Endothelial cell of umbilical vein (primary cell): ENCODE measurements at regions not wholly inside any gene's neighbourhood (a gene's known extent, or its start where the extent isn't known, plus 50 kb on each side); places are given as distances from the start of the nearest gene placed in this dataset.

ENCODE experiments used
- BruUV-seq: library from RNA; stranded (reverse); fragments of 400-500 nt; replicated peaks from 2 replicates; lab custom pipeline; 2021; lab: Mats Ljungman, UMichigan
- CTCF ChIA-PET: fragments of 300-600, 350-600 bp; sonication (Branson Sonifier 250); formaldehyde crosslinking; loops from one replicate; lab custom pipeline; 2021; ENCODE audit warnings: antibody characterized with exemption, inconsistent platforms; lab: Charles Lee
- POLR2A ChIA-PET: fragments of 300-600, 350-600 bp; sonication (Branson Sonifier 250); formaldehyde crosslinking; loops from one replicate; lab custom pipeline; 2021; ENCODE audit warnings: antibody characterized with exemption, inconsistent platforms; lab: Charles Lee
- DNase-seq: peaks from one replicate; pipeline ENCODE4 v3.0.0-alpha.2; 2011; ENCODE audit warnings: low read depth, low spot score
- FAIRE-seq: peaks from 2 replicates; lab custom pipeline; 2011; peaks lifted over from hg19 to GRCh38; lab: Jason Lieb, UNC
- H2AFZ ChIP-seq: 2 replicates; pipeline ENCODE4 v1.6.0; 2012; ENCODE audit warnings: low read depth, low read length, control low read depth, inconsistent platforms
- H3K27ac ChIP-seq: 2 replicates; pipeline ENCODE4 v1.5.1; 2011; ENCODE audit warnings: low read depth, mild to moderate bottlenecking, control low read depth, low read length, moderate library complexity; ENCODE audit not compliant: insufficient read depth
- H3K27me3 ChIP-seq, 2 experiments: 2 replicates each; pipeline versions ENCODE4 v1.6.0 to v1.6.1; 2011; ENCODE audit warnings: low read length in 2 of 2, mixed read lengths in 1 of 2; ENCODE audit not compliant: control insufficient read depth in 2 of 2, insufficient read depth in 2 of 2
- H3K36me3 ChIP-seq, 2 experiments: 2 replicates in 1 of 2; 3 replicates in 1 of 2; pipeline ENCODE4 v1.5.1; 2011; ENCODE audit warnings: low read length in 2 of 2, mild to moderate bottlenecking in 1 of 2, moderate library complexity in 1 of 2; ENCODE audit not compliant: control insufficient read depth in 2 of 2, insufficient read depth in 2 of 2; ENCODE audit errors: extremely low read depth in 1 of 2
- H3K4me1 ChIP-seq: 3 replicates; pipeline ENCODE4 v1.5.1; 2011; ENCODE audit warnings: mild to moderate bottlenecking, low read length; ENCODE audit not compliant: control insufficient read depth, insufficient read depth; ENCODE audit errors: extremely low read depth
- H3K4me2 ChIP-seq: 2 replicates; pipeline ENCODE4 v1.6.1; 2011; ENCODE audit warnings: low read length, control low read depth, mixed read lengths; ENCODE audit not compliant: insufficient read depth
- H3K4me3 ChIP-seq, 3 experiments: fragments of 200-600 bp in 1 of 3; sonication (generic), shearing (Covaris generic) in 1 of 3; replicated peaks in 1 of 3; 2 replicates each; pipeline ENCODE4 v1.5.1; 2011 to 2016; ENCODE audit warnings: control low read depth in 3 of 3, low read length in 3 of 3, mild to moderate bottlenecking in 2 of 3, inconsistent platforms in 1 of 3, low read depth in 1 of 3, moderate library complexity in 1 of 3; ENCODE audit not compliant: insufficient read depth in 1 of 3
- H3K79me2 ChIP-seq: 2 replicates; pipeline ENCODE4 v1.6.0; 2012; ENCODE audit warnings: low read length, inconsistent platforms; ENCODE audit not compliant: control insufficient read depth, insufficient read depth
- H3K9ac ChIP-seq: replicated peaks from 2 replicates; pipeline ENCODE3; 2011; ENCODE audit warnings: low read length, control low read depth; ENCODE audit not compliant: insufficient read depth; ENCODE audit errors: extremely low read depth
- H3K9me1 ChIP-seq: replicated peaks from 3 replicates; pipeline ENCODE4 v1.6.0; 2011; ENCODE audit warnings: mild to moderate bottlenecking, low read length; ENCODE audit not compliant: control insufficient read depth, insufficient read depth; ENCODE audit errors: extremely low read depth
- H3K9me3 ChIP-seq: replicated peaks from 2 replicates; pipeline ENCODE4 v1.5.1; 2012; ENCODE audit warnings: low read length, inconsistent platforms; ENCODE audit not compliant: control insufficient read depth, insufficient read depth
- H4K20me1 ChIP-seq: replicated peaks from 2 replicates; pipeline ENCODE3; 2011; ENCODE audit warnings: mild to moderate bottlenecking, low read length; ENCODE audit not compliant: control insufficient read depth, insufficient read depth; ENCODE audit errors: extremely low read depth
- CTCF ChIP-seq, 2 donors: IDR thresholded peaks; 1 replicate in 1 of 2; 2 replicates in 1 of 2; pipeline ENCODE4 v1.5.1; 2011; ENCODE audit warnings: low read length in 2 of 2, mild to moderate bottlenecking in 2 of 2, moderate library complexity in 2 of 2, control low read depth in 1 of 2, inconsistent platforms in 1 of 2, low read depth in 1 of 2; ENCODE audit not compliant: insufficient read depth in 1 of 2; ENCODE audit errors: extremely low read depth in 1 of 2
- EZH2 ChIP-seq: IDR thresholded peaks from 2 replicates; pipeline ENCODE4 v1.6.1; 2012; ENCODE audit warnings: borderline replicate concordance, low read depth, mild to moderate bottlenecking, moderate library complexity, low read length, inconsistent platforms; ENCODE audit not compliant: severe bottlenecking
- GATA2 ChIP-seq: IDR thresholded peaks from 2 replicates; pipeline ENCODE4 v1.7.0; 2011; ENCODE audit warnings: low read depth, mild to moderate bottlenecking, moderate library complexity, mixed read lengths, low read length; ENCODE audit not compliant: insufficient read length, insufficient read depth
- JUN ChIP-seq: IDR thresholded peaks from 2 replicates; pipeline ENCODE4 v1.6.1; 2011; ENCODE audit warnings: borderline replicate concordance, low read depth; ENCODE audit not compliant: insufficient read length, insufficient read depth
- MYC ChIP-seq: IDR thresholded peaks from one replicate; pipeline ENCODE4 v1.6.1; 2011; ENCODE audit warnings: mild to moderate bottlenecking, low read depth, low read length
- POLR2A ChIP-seq: IDR thresholded peaks from 2 replicates; pipeline ENCODE4 v1.6.1; 2012; ENCODE audit warnings: low read depth, mild to moderate bottlenecking, control low read depth, low read length
- dilution Hi-C: fragments of 300-500 bp; cut with MboI; formaldehyde crosslinking; loops from one replicate; pipeline ENCODE4 v1.15.0; 2019; ENCODE audit warnings: low sequenced_read_pairs; ENCODE audit not compliant: extremely low pct_ligation_motif_present
- intact Hi-C: fragments of 100-400 bp; cut with micrococcal nuclease; formaldehyde crosslinking; loops from one replicate; pipeline ENCODE4 v1.10.0; 2022
- TF ChIP-seq, protein P1 (sequence below): IDR thresholded peaks from 2 replicates; pipeline ENCODE4 v1.6.1; 2011; ENCODE audit not compliant: insufficient read depth, insufficient read length

- no peak for FAIRE-seq
- no peaks in the 10 kb centered on the region for H3K27me3 ChIP-seq
- no peaks in the 10 kb centered on the region for H3K9me3 ChIP-seq
- DNase-seq = no peak
- no peak overlapping the region for H3K9ac ChIP-seq
- no peaks in the 10 kb centered on the region for H3K4me1 ChIP-seq
- BruUV-seq = no TSS peak
- H3K36me3 ChIP-seq = no peaks in the 10 kb centered on the region
- no peak overlapping the region for H2AFZ ChIP-seq
- H3K27ac ChIP-seq = no peak overlapping the region
- ChIA-PET CTCF (no interaction called here), POLR2A (no interaction called here)
- no peak overlapping the region for H3K4me3 ChIP-seq
- no peaks in the 10 kb centered on the region for H3K9me1 ChIP-seq
- TF ChIP-seq CTCF (IDR thresholded peaks at IDR 0.05; ENCODE audit: extremely low read depth in 1 of 2, insufficient read depth in 1 of 2, low read depth in 1 of 2, low read length in 2 of 2) (no peak), MYC (no peak), GATA2 (no peak), POLR2A (no peak), EZH2 (no peak), JUN (no peak)
- TF ChIP-seq, protein P1, sequence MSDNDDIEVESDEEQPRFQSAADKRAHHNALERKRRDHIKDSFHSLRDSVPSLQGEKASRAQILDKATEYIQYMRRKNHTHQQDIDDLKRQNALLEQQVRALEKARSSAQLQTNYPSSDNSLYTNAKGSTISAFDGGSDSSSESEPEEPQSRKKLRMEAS = no peak
- no peaks in the 10 kb centered on the region for H3K79me2 ChIP-seq
- dilution Hi-C loops (no loop called here), intact Hi-C loops (no loop called here)
- H4K20me1 ChIP-seq = no peaks in the 10 kb centered on the region
- H3K4me2 ChIP-seq = no peak overlapping the region
Observed at GRCh38 chr4:159758061-159758460, 655.2 kb downstream of the RAPGEF2 start.
